Spinal cord (tissue), 9 donors: ENCODE measurements at regions not wholly inside any gene's neighbourhood (a gene's known extent, or its start where the extent isn't known, plus 50 kb on each side); places are given as distances from the start of the nearest gene placed in this dataset.

ENCODE experiments used
- DNase-seq, 6 donors: peaks; one replicate each; pipeline versions ENCODE4 v3.0.0 to v3.0.0-alpha.2; 2013 to 2015; ENCODE audit warnings: low spot score in 6 of 6, low read depth in 4 of 6
- H3K27ac ChIP-seq: one replicate; pipeline ENCODE4 v1.5.1; 2013; ENCODE audit warnings: low read depth, low read length, control low read depth
- H3K27me3 ChIP-seq: one replicate; pipeline ENCODE4 v1.6.1; 2013; ENCODE audit warnings: low read length; ENCODE audit not compliant: control insufficient read depth, insufficient read depth
- H3K36me3 ChIP-seq: one replicate; pipeline ENCODE4 v1.6.1; 2013; ENCODE audit warnings: low read length; ENCODE audit not compliant: control insufficient read depth, insufficient read depth
- H3K4me1 ChIP-seq: one replicate; pipeline ENCODE4 v1.6.1; 2013; ENCODE audit warnings: low read length; ENCODE audit not compliant: control insufficient read depth, insufficient read depth
- H3K4me3 ChIP-seq: one replicate; pipeline ENCODE4 v1.5.1; 2013; ENCODE audit warnings: low read depth, low read length, control low read depth
- H3K9me3 ChIP-seq: one replicate; pipeline ENCODE4 v1.6.1; 2013; ENCODE audit warnings: low read length; ENCODE audit not compliant: control insufficient read depth, insufficient read depth
- WGBS: methylation state at CpG from one replicate; pipeline ENCODE4 v1.1.5; 2013; ENCODE audit warnings: missing lambda C conversion rate; ENCODE audit not compliant: insufficient coverage; 5-methylcytosine and 5-hydroxymethylcytosine counted together
- donor health status: healthy.

GRCh38 chr5:58204966-58205365 lies 254.9 kb downstream of the PLK2 start:
- Histone ChIP-seq H3K4me1 (no peaks in the 10 kb centered on the region), H3K9me3 (no peaks in the 10 kb centered on the region), H3K27me3 (no peaks in the 10 kb centered on the region), H3K36me3 (no peaks in the 10 kb centered on the region), H3K27ac (no peak overlapping the region), H3K4me3 (no peak overlapping the region)
- 92% methylated on average over 2 of the region's 3 CpGs for whole genome bisulfite sequencing
- DNase-seq = no peak

- no peaks in the 10 kb centered on the region for H3K4me1 ChIP-seq
- H3K36me3 ChIP-seq = no peaks in the 10 kb centered on the region
- no peak overlapping the region for H3K27ac ChIP-seq
- DNase-seq = no peak
- no peak overlapping the region for H3K4me3 ChIP-seq
- WGBS = no CpG with 5 or more reads among the region's 2 CpGs
- H3K9me3 ChIP-seq = no peaks in the 10 kb centered on the region
- H3K27me3 ChIP-seq = no peaks in the 10 kb centered on the region
Measured at GRCh38 chr5:58202941-58203444, 256.9 kb downstream of the PLK2 start.

- no peak overlapping the region for H3K4me3 ChIP-seq
- no peaks in the 10 kb centered on the region for H3K27me3 ChIP-seq
- no peaks in the 10 kb centered on the region for H3K36me3 ChIP-seq
- no peaks in the 10 kb centered on the region for H3K9me3 ChIP-seq
- DNase-seq = no peak
- H3K27ac ChIP-seq = no peak overlapping the region
- H3K4me1 ChIP-seq = no peaks in the 10 kb centered on the region
- 76% methylated on average over 4 of the region's 6 CpGs for WGBS
Measured at GRCh38 chr5:58201922-58202648, 257.8 kb downstream of the PLK2 start.

- H3K27me3 ChIP-seq = no peaks in the 10 kb centered on the region
- no peak overlapping the region for H3K4me3 ChIP-seq
- WGBS = 89% methylated on average over 1 of the region's 1 CpG
- no peaks in the 10 kb centered on the region for H3K4me1 ChIP-seq
- H3K27ac ChIP-seq = no peak overlapping the region
- DNase-seq = no peak
- H3K9me3 ChIP-seq = no peaks in the 10 kb centered on the region
- H3K36me3 ChIP-seq = no peaks in the 10 kb centered on the region
Measured at GRCh38 chr5:58200451-58200850, 259.4 kb downstream of the PLK2 start.

GRCh38 chr5:58199087-58199486 lies 260.8 kb downstream of the PLK2 start:
- DNase-seq = no peak
- H3K27me3 ChIP-seq = no peaks in the 10 kb centered on the region
- no peak overlapping the region for H3K27ac ChIP-seq
- no peaks in the 10 kb centered on the region for H3K4me1 ChIP-seq
- no peaks in the 10 kb centered on the region for H3K36me3 ChIP-seq
- WGBS = no CpG with 5 or more reads among the region's 2 CpGs
- H3K9me3 ChIP-seq = no peaks in the 10 kb centered on the region
- H3K4me3 ChIP-seq = no peak overlapping the region

- whole genome bisulfite sequencing = 78% methylated on average over 1 of the region's 2 CpGs
- no peak overlapping the region for H3K4me3 ChIP-seq
- H3K36me3 ChIP-seq = no peaks in the 10 kb centered on the region
Measured at GRCh38 chr5:58198330-58198729, 261.6 kb downstream of the PLK2 start.

GRCh38 chr5:58197875-58198274 lies 262.0 kb downstream of the PLK2 start:
- H3K9me3 ChIP-seq = no peaks in the 10 kb centered on the region
- no peak for DNase-seq
- H3K4me1 ChIP-seq = no peaks in the 10 kb centered on the region
- no peak overlapping the region for H3K27ac ChIP-seq
- H3K36me3 ChIP-seq = no peaks in the 10 kb centered on the region
- no peak overlapping the region for H3K4me3 ChIP-seq
- no peaks in the 10 kb centered on the region for H3K27me3 ChIP-seq

More at GRCh38 chr5:58198330-58198729, 261.6 kb downstream of the PLK2 start:
- no peaks in the 10 kb centered on the region for H3K27me3 ChIP-seq
- no peak overlapping the region for H3K27ac ChIP-seq
- no peak for DNase-seq
- no peaks in the 10 kb centered on the region for H3K9me3 ChIP-seq
- no peaks in the 10 kb centered on the region for H3K4me1 ChIP-seq

- H3K9me3 ChIP-seq = no peaks in the 10 kb centered on the region
- no peak for DNase-seq
- no peak overlapping the region for H3K4me3 ChIP-seq
- H3K27me3 ChIP-seq = no peaks in the 10 kb centered on the region
- no CpG with 5 or more reads among the region's 1 CpG for WGBS
- no peak overlapping the region for H3K27ac ChIP-seq
- no peaks in the 10 kb centered on the region for H3K4me1 ChIP-seq
- no peaks in the 10 kb centered on the region for H3K36me3 ChIP-seq
Measured at GRCh38 chr5:58191443-58191842, 268.4 kb downstream of the PLK2 start.

GRCh38 chr5:58188262-58188651 lies 271.6 kb downstream of the PLK2 start:
- Histone ChIP-seq H3K27ac (no peak overlapping the region), H3K4me1 (no peaks in the 10 kb centered on the region), H3K27me3 (no peaks in the 10 kb centered on the region), H3K4me3 (no peak overlapping the region), H3K9me3 (no peaks in the 10 kb centered on the region), H3K36me3 (no peaks in the 10 kb centered on the region)
- no CpG with 5 or more reads among the region's 4 CpGs for WGBS
- DNase-seq = no peak

GRCh38 chr5:58187432-58188261 lies 272.2 kb downstream of the PLK2 start:
- no peak overlapping the region for H3K4me3 ChIP-seq
- no peaks in the 10 kb centered on the region for H3K9me3 ChIP-seq
- no peaks in the 10 kb centered on the region for H3K4me1 ChIP-seq
- WGBS = 80% methylated on average over 1 of the region's 1 CpG
- no peaks in the 10 kb centered on the region for H3K36me3 ChIP-seq
- no peaks in the 10 kb centered on the region for H3K27me3 ChIP-seq
- no peak overlapping the region for H3K27ac ChIP-seq
- no peak for DNase-seq
